Fibroblast of pulmonary artery (primary cell): ENCODE measurements at regions not wholly inside any gene's neighbourhood (a gene's known extent, or its start where the extent isn't known, plus 50 kb on each side); places are given as distances from the start of the nearest gene placed in this dataset.

ENCODE experiments used
- DNase-seq: peaks from one replicate; pipeline ENCODE4 v3.0.0-alpha.2; 2010; ENCODE audit warnings: low read depth
- H3K4me3 ChIP-seq: replicated peaks from 2 replicates; pipeline ENCODE4 v1.5.1; 2011; ENCODE audit warnings: low read depth, mild to moderate bottlenecking, control low read depth, low read length, moderate library complexity
- CTCF ChIP-seq: IDR thresholded peaks from 2 replicates; pipeline ENCODE4 v1.5.1; 2011; ENCODE audit warnings: mild to moderate bottlenecking, control low read depth, low read length, inconsistent platforms; ENCODE audit errors: missing control alignments

DNA sequence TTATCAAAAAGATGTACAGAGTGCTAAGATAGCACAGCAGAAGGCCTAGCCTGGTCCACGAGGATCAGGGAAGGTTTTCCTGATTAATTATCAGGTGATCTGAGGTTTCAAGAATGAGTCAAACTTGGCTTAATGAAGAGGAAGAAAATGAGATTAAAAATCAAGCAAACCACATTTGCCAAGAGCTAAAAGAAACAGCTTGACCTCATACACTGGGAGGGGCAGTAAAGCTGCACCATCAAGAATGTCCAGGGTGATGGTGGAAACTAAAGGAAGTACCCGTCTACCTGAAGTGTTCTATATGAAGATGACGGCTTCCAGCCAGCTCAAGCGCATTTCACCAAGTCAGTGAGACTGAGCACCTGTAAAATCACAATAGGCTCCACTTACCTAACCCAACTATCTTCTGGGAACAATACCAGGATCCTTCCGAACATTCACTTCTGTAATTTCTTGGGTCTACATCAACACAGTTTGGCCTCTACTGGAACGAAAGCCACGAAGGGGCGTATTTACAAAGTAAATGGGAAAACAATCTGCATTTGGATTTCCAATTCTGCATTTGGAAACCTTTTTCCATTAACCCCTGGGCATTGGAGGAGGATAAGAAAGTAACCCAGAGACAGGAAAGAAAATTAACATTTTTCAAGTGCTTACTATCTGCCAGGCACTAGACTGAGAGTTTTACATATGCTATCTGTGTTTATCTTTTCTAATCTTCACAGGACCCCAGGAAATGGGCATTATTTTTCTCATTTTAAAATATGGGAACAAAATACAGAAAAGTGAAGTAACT is 114.0 kb upstream of the DCLK2 start:
- no peak for TF ChIP-seq CTCF
- H3K4me3 ChIP-seq = no peak overlapping the region
- no peak for DNase-seq

- H3K4me3 ChIP-seq = no peak overlapping the region
- DNase-seq = peak; percentile 14
- no peak for TF ChIP-seq CTCF
Observed at GRCh38 chr4:149965206-149965605, 113.0 kb upstream of the DCLK2 start.

GRCh38 chr4:149972407-149972806 is 105.8 kb upstream of the DCLK2 start:
- no peak overlapping the region for H3K4me3 ChIP-seq
- no peak for DNase-seq
- TF ChIP-seq CTCF = no peak

- no peak for DNase-seq
- H3K4me3 ChIP-seq = no peak overlapping the region
- no peak for TF ChIP-seq CTCF
Observed at GRCh38 chr4:149973181-149973580, 105.1 kb upstream of the DCLK2 start.

GRCh38 chr4:149975172-149975571 is 103.1 kb upstream of the DCLK2 start:
- no peak overlapping the region for H3K4me3 ChIP-seq
- DNase-seq = no peak
- no peak for TF ChIP-seq CTCF

DNA sequence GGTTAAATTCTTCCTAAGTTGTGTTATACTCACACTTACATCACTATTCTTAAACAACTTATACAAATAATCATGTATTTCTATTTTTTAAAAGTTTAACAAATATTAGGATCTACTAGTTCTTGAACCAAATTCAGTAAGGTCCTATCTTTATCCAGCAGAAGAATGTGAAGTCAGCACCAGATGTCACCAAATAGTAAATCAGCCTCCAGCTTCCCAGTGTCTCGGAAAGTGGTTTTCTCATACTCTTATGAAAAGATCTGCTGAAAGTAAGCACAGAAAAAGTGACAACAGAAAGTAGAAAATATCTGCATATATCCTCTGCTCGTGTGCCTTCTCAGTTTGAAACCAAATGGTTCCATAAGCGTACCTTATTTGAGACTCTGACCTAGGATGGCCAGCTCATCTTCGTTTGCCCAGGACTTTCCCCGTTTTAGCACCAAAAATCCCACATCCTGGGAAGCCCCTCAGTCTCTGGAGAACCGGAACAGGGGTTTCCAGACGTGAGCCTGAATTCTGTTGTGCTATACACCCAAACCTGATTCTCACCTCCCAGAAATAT is 98.0 kb upstream of the DCLK2 start:
- no peak for DNase-seq
- TF ChIP-seq CTCF = no peak
- no peak overlapping the region for H3K4me3 ChIP-seq

GRCh38 chr4:149980941-149981340 is 97.3 kb upstream of the DCLK2 start:
- peak; percentile 75 for DNase-seq
- peak; percentile 87 for TF ChIP-seq CTCF
- no peak overlapping the region for H3K4me3 ChIP-seq
